HG02571 (cell line): ENCODE measurements at regions not wholly inside any gene's neighbourhood (a gene's known extent, or its start where the extent isn't known, plus 50 kb on each side); places are given as distances from the start of the nearest gene placed in this dataset.

ENCODE experiments used
- ATAC-seq: cut with Tn5 transposase; IDR thresholded peaks from one replicate; pipeline ENCODE4 v1.9.1; 2021; ENCODE audit warnings: mild to moderate bottlenecking, moderate library complexity; ENCODE audit not compliant: unreplicated experiment

DNA sequence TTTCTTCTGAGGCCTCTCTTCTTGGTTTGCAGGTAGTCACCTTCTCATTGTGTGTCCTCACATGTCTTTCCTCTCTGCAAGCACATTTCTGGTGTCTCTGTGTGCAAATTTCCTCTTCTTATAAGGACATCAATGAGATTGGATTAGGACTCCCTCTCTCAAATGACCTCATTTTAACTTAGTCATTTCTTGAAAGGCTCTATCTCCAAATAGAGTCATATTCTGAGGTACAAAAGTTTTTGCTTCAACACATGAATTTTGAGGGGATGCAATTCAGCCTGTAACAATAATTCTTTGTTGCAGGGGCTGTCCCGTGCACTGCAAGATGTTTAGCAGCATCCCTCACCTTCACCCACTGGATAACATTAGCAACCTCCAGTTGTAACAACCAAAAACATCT lies 115.0 kb upstream of the DCBLD2 start:
- ATAC-seq = no peak

DNA sequence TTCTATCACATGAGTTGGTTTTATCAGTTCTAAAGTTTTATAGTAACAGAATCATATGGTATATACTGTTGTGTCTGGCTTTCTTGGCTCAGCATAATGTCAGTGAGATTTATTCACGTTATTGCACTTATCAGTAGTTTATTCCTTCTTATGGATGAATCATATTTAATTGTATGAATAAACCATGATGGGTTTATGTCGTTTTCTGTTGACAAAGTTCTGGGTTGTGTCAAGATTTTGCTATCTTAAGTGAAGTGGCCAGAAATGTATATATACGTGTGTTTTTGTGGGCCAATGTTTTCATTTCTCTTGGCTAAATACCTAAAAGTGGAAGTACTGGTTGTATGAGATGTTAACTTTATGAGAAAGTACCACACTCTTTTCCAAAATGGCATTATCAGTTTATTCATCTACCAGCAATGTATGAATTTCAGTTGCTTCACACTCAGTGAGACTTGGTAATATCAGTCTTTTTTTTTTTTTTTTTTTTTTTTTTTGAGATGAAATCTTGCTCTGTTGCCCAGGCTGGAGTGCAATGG lies 112.4 kb upstream of the DCBLD2 start:
- no peak for ATAC-seq

DNA sequence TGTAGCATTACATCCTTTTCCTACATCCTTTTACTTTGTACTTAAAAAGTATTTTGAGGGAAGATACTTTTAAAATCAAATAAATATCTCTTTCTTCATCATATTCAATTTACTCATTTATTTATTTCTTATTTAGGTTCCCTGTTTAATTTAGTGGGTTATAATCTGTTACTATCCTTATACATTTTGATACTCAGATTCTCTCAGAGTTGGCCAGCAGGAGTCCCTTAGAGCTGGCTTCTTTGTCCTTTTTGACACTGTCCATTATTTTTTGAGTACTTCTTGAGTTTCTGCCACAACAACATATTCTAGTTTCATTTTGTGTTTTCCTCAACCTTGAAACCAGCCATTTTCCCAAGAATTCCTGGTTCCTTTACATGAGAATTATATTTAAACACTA lies 111.6 kb upstream of the DCBLD2 start:
- no peak for ATAC-seq

DNA sequence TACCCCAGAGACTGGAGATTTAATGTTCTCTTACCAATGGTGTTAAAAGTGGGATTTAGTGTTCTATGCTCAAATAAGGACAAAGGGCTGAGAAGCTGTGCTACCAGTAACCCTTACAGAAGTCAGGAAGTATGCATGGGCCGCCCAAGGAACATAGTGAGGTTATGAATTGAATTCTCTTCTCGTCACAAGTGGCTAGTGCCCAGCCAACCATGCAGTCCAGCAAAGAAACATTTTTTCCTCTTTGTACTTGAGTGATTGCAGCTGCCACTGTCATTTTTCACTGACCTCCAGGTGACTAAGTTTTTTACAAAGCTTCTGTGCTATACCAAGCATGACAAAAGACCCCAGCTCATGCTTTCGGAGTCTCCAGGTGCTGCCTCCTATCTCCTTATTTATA lies 110.6 kb upstream of the DCBLD2 start:
- ATAC-seq = peak; percentile 71

DNA sequence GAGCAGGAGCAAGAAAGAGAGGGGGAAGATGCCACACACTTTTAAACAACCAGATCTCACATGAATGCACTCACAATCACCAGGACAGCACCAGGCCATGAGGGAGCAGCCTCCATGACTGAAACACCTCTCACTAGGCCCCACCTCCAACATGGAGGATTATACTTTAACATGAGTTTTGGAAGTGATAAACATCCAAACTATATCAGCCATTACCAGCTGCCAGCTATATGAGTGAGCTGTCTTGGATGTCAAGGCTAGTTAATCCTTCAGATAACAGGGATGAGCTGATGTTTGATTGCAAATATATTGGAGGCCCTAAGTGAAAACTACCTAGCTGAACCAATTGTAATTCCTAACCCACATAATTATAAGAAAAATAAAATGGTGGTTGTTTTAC lies 108.4 kb upstream of the DCBLD2 start:
- ATAC-seq = no peak

DNA sequence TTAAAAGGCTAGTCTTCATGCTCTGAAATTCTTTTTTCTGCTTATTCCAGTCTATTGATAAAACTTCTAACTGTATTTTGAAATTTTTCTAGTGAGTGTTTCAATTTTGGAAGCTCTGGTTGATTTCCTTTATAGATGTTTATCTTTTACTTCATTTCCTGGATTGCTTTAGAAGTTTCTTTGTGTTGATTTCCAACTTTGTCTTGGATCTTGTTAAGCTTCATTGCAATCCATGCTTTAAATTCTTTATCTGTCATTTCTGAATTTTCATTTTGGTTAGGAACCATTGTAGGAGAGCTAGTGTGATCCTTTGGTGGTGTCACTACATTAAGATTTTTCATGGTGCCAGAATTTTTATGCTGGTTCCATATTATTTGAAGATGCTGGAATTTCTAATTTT lies 105.2 kb upstream of the DCBLD2 start:
- ATAC-seq = no peak

DNA sequence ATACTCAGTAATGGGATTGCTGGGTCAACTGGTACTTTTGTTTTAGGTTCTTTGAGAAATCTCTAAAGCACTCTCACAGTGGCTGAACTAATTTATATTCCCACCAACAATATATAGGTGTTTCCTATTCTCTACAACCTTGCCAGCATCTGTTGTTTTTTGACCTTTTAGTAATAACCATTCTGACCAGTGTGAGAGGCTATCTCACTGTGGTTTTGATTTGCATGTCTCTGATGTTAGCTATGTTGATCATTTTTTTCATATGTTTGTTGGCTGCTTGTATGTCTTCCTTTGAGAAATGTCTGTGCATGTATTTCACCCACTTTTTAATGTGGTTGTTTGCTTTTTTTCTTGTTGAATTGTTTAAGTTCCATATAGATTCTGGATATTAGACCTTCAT lies 98.2 kb upstream of the DCBLD2 start:
- ATAC-seq = no peak

DNA sequence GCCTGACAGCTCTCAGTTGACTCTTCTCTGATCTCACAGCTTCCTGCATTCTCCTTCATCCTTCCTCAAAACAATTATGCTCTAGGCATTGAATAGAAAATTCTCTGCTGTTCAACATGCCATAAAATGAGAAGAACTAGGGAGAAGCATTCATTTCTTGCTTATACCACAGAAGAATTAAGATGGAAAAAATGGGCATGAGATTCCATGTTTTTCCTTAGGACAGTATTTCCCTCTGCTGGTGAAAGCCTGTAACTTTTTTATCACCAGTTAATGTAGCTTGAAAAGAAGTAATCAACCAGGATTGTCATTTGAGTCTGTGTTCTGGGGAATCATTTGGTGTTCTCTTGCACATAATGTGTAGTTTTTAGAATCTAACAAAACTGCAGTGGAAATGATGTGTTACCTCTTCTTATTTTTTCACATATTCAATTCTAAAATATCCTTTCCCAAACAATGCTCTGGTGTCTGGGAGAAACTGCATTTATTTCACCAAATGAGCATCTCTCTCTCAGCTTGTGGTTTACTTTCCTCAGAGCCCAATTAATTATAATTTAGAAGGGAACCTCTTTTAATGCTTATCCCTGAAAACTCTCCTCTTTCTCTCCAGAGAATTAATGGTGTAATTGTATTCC lies 92.8 kb upstream of the DCBLD2 start:
- ATAC-seq = no peak

DNA sequence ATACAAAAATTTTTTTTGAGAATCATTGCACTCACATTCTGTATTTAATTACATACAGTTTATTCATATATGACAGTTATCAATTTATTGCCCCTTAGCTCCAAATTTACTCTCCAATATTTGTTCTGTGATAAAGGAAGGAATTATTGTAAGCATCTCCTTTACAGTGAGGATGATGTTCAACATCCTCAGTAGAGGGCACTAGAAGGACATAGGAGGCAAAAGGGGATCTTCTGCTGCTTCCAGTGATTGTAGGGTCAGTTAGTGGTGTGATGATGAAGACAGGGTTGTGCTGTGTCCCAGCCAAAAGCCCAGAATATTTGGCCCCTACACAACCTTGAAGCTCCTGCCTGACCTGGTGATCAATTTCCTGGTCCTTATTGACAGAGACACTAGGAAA lies 89.9 kb upstream of the DCBLD2 start:
- ATAC-seq = no peak

DNA sequence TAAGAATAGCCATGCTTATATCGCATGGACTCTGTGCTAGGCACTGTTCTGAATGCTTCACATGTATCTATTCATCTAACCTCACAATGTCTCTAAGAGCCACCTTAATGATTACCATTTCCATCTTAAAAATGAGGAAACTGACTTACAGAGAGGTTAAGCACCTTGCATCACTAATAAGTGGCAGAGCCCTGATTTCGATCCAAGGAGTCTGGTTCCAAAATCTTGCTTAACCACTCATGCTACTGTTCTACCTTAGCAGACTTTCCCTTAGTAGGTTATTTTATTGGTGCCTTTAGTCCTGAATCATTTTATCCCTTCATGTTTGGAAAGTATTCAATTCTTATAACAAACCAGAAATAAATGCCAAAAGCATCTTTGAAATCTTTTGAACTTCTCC lies 89.2 kb upstream of the DCBLD2 start:
- no peak for ATAC-seq

DNA sequence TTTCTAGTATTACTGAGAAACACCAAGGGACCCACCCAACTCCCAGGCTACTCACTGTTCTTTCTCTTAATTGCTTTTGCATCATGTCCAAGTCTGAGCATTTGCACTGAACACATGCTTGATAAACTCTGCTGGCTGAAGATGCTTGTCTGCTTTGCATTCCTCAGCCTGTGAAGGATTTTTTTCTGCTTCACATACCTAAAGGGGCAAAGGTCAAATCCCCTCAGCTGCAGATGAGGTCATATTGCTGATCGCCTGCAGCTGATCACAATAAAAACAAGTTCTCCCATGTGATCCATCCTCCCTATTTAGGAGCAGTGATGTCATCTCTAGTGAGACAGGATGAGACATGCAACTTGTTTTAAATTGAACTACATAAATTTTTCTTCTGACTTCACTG lies 84.6 kb upstream of the DCBLD2 start:
- no peak for ATAC-seq

DNA sequence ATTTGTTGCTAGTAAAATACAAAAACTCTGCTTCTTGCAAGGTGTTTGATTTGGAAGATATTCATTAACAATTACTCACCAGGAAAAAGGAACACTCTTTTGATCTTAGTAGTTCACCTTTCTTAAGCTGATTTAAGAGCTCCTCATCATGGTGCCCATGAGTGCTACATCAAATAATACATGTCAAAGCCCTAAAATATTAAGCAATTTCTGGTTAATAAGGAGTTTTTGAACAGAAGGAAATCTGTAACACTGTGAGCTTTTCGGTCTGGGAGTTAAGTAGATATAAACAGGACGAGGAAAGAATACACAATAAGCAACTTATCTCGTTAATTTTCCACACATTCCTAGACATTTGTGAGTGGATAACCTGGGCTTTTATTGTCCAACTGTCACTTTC lies 83.9 kb upstream of the DCBLD2 start:
- no peak for ATAC-seq

DNA sequence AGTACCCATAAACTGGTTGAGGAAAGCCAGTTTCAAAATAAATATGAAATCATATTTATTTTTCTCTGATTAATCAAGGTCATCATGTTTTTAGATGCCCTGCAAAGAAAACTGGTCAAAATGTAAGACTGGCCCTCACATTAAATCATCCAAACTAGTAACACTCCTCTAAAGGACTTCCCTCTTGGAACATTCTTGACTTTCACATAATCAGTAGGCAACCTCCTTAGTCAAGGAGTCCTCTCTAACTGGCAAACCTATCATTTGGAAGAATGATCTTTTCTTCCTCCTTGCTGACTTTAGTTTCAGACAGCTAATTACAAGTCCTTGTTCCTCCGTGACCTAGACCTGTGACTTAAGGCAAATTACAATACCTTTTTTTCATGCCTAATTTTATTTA lies 82.5 kb upstream of the DCBLD2 start:
- no peak for ATAC-seq

DNA sequence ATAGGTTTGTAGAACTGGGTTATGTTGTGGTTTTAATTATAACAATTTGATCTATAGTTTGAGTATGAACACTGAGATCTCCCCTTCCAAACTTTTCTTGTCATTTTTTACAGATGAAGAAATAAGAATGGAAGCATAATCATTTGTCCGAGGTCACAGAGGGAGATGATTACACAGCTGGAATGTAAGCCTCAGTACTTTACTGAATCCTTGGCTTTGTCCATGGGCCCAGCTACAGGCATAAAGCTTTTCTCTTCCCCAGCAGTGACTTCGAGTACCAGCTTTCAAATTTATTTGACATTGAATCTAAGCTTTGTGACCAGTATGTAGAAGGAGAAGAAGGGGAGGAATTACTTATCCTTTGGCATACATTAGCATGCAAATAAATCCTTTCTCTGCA lies 80.9 kb upstream of the DCBLD2 start:
- ATAC-seq = no peak

DNA sequence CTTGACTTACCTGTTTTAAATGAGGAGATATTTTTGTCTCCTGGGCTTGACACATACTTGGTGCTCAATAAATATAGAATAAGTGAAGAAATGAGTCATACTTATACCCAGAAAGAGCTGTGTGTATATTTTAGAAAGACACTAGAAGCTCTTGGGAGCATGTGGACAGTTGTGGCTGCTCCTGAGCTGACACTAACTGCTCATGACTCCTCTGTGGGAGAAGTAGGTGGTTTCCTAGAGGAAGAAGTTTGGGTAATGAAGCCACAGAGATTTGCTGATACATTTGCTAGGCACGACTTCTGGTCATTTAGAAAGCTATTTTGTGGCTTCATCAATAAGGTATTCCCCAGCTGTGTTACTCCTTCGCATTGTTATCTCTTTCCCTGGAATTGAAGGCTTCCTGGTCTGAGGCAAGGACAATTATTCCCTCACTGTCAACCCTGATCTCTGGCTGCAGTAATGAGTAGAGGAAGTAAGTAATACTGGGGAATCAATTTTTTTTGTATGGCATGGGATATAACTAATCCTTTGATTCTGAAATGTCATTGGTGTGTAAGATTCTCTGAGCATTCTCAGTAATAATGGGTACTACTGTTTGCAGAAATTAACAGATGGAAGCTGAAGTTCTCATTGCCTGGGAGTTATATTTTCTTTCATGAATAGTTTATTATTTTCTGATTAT lies 79.6 kb upstream of the DCBLD2 start:
- peak; percentile 94 for ATAC-seq

DNA sequence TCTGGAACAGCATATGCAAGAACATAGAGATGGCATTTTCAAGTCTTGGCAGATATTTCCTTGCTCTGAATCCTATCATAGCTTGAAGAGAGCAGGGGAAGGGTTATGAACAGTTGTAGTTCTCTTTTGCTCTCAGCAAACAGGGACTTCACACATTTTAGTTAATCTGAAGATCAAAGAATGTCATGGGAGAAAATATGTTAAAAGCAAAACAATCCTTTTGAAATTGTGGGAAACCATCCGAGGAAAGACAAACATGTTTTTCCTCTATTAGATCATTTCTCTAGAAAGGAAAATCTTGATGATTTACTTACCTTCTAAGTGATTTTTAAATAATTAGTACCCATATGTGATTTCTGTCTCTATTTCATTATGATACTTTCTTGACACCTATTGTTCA lies 77.8 kb upstream of the DCBLD2 start:
- ATAC-seq = no peak

DNA sequence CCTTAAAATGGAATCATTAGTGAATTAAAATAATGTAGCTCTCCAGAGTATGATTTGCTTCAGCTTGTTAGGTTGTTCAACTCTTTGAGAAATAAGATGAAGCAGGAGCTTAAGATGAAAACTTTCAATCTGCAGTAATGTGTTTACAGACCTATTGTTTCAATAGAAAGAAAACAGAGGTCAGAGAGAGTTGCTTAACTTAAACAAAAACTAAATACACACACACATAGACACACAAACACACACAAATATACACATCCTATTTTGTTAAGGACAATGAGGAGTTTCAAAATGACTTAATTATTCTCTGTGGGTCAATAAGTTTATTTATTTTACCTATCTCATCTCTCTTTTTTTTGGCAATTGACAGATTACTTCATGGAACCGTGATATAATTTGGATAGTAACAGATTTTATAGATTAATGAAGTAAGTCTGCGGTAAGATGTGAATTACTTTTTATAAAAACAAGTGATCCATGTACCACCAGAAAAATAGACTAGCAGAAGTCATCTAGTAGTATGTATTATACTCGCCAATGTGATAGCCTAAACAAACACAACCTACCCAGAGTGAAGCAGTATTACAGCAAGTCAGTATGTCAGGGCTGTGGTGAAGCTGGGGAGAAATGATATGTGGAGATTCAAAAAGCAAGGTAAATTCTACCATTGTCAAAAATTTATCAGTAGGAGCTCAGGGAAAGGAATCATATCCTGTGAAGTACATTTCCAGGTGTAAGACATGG lies 76.7 kb upstream of the DCBLD2 start:
- no peak for ATAC-seq

DNA sequence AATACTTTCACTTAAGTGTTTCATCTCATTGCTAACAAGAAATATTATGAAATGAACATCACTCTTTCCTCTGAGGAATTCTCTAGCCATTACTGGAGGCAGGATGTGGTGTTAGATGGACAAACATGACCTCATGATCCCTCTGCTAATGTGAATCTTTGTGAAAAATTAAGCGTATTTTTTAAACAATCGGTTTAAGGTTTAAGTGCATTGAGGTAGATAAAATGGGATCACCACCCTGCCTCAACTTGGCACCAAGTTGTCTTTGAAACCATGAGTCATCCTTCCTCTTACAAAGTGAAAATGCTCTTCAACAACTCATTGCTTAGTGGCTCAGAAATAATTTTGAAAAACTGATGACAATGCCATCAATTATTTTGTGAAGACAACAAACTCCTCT lies 76.0 kb upstream of the DCBLD2 start:
- no peak for ATAC-seq

DNA sequence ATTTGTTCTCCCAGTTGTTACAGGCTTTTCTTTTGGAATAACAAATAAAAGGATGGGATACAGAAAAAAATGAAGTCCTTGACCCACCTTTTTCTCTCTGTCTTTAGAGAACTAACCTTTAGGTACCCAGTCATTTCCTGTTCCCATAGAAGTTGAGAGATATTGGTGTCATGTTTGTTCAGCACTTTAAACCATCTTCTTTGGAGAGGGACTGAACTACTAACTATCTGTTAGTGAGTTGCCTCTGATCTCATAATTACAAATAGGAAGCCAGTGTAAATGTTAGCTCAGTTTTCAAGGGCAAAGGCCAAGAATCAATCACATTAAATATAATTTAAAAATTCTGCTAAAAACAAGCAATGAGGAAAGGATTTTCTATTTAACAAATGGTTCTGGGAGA lies 72.9 kb upstream of the DCBLD2 start:
- no peak for ATAC-seq

DNA sequence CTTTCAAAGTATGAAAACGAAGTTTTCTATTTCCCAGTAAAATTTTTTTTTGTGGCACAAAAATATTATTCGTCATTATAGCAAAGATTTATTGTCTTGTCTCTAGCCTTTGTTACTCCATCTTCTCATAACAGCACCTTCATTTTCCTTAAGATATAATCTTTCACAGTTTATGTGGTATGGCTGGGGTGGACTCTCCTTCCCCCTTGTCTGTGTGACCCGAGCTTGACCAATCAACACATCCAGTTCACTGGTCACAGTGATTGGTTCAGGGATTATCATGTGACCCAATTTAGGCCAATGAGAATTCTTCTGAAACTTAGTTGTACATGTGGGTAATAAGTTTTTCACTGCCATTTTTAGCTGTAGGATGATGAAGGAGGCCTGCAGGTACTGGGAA lies 71.2 kb upstream of the DCBLD2 start:
- no peak for ATAC-seq

DNA sequence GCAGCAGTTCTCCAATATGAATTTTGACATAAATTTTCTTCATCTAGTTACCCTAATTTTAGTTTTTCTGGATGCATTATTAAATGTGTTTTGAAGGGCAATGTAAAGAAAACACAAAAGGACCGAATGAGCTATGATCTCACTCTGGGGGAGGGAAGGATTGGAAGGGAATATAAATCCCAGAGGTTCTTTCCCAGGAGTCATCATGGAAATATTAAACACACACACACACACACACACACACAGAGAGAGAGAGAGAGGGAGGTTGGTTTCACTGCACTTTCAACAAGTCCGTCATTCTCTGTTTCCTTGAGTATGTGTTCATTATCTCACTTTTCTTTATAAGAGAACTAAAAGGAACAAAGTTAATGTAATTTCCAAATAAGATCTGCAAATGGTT lies 70.7 kb upstream of the DCBLD2 start:
- ATAC-seq = no peak

DNA sequence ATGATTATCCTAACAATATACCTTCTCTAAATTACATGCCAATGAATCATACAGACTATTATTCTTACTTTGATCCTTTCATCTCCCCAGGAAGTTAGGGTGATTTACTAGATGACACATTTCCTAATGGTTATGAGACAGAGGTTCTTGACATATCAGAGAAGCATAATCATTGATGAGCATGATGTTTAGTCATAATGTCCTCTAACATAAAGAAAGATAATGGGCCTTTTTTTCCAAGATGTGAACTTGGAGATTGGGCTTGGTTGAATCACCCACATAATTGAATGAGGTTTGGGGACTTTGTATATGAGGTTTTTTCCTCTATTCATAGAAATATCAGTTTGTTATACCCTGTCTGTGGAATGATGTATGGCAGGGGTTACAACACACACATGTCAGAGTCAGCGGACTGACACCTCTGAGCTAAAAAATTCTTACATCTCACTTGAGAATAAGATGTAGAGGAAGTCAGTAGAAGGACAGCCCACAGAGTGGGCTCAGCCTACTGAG lies 69.7 kb upstream of the DCBLD2 start:
- ATAC-seq = no peak
